ENCODE measurements at regions not wholly inside any gene's neighbourhood (a gene's known extent, or its start where the extent isn't known, plus 50 kb on each side); places are given as distances from the start of the nearest gene placed in this dataset.
A peak's percentile ranks its signal among the peaks of the same experiment; 100 is the strongest.

DNA sequence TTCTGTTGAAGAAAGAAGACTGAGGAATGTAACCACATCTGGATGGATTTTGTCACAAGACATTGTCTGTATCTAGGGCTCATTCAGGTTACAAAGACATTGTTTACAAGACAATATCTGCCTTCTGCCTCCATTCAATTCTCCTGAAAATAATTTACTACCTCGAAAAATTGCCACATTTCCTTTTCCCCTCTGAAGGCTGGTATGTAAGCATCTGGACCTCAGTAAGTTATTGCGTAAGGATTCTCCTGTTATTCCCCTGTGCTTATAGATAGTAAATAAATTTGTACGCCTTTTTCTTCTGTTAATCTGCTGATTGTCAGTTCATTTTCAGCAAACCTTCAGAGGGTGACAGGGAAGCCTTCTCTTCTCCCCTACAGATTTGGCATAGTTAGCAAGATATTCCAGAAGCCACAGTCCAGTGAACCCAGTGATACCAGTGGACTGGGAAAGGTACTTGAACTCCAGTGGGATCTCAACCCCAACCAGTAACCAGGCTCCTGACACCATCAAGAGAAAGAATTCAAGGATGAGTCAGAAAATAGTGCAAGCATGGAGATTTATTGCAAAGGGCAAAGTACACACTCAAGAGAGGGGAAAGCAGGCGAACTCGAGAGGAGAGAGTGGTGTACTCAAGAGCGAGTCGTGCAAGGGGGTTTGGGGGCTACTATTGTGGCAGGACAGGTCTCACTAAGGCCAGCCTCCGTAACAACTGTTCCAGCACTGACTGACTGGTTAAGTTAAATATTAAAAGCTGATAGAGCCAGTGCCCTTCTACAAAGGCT lies 706.9 kb upstream of the GHITM start:
- H3K18ac ChIP-seq (ENCODE audit: low read length), result no peak overlapping the region
- H3K9me3 ChIP-seq (replicated peaks in 1 of 2; ENCODE audit: control insufficient read depth in 2 of 2, insufficient read depth in 1 of 2, low read depth in 1 of 2, low read length in 2 of 2), result peaks cover 3 to 5% of the 10 kb centered on the region in 2 donors
- H4K8ac ChIP-seq (ENCODE audit: low read depth, low read length), result no peak overlapping the region
- no peak overlapping the region for H3K14ac ChIP-seq (ENCODE audit: low read length)
- no peak overlapping the region for H4K91ac ChIP-seq (ENCODE audit: low read depth, low read length, poor library complexity)
- H2BK120ac ChIP-seq (ENCODE audit: low read depth, low read length), result no peak overlapping the region
- no CpG with 5 or more reads among the region's 8 CpGs for WGBS, 2 donors (ENCODE audit: extremely low coverage in 2 of 2, insufficient read length in 2 of 2, insufficient replicate concordance in 1 of 2)
- no peak overlapping the region for H3K23ac ChIP-seq (ENCODE audit: low read depth, low read length, poor library complexity)
- no peak overlapping the region for H3K9ac ChIP-seq (ENCODE audit: low read depth, low read length, poor library complexity)
- no peak overlapping the region for H2AFZ ChIP-seq (ENCODE audit: low read length)
- no peak overlapping the region for H2BK15ac ChIP-seq (ENCODE audit: low read length)
- DNase-seq (ENCODE audit: low spot score), result no peak
- no peak overlapping the region for H3K4me2 ChIP-seq (ENCODE audit: insufficient read depth, low read length, poor library complexity, severe bottlenecking)
- no peaks in the 10 kb centered on the region for H3K79me1 ChIP-seq (ENCODE audit: low read depth, low read length)
- no peak overlapping the region for H2BK5ac ChIP-seq (ENCODE audit: low read length)
- no peak overlapping the region for H2BK12ac ChIP-seq (ENCODE audit: low read length)
- no peaks in the 10 kb centered on the region for H3K27me3 ChIP-seq (ENCODE audit: control insufficient read depth in 3 of 3, insufficient read depth in 3 of 3, low read depth in 1 of 3, low read length in 3 of 3)
- no peak overlapping the region for H3K4me3 ChIP-seq (ENCODE audit: low read length in 2 of 2)
- H3K4me1 ChIP-seq (ENCODE audit: control insufficient read depth in 2 of 2, insufficient read depth in 1 of 2, low read depth in 1 of 2, low read length in 2 of 2), result no peaks in the 10 kb centered on the region
- no peak overlapping the region for H3K4ac ChIP-seq (ENCODE audit: low read length)
- no peak overlapping the region for H3K27ac ChIP-seq (replicated peaks; ENCODE audit: low read length)
- H2AK5ac ChIP-seq (ENCODE audit: low read depth, low read length), result no peak overlapping the region
- H3K36me3 ChIP-seq (replicated peaks in 1 of 2; ENCODE audit: control insufficient read depth in 2 of 2, insufficient read depth in 2 of 2, low read length in 2 of 2), result no peaks in the 10 kb centered on the region

DNA sequence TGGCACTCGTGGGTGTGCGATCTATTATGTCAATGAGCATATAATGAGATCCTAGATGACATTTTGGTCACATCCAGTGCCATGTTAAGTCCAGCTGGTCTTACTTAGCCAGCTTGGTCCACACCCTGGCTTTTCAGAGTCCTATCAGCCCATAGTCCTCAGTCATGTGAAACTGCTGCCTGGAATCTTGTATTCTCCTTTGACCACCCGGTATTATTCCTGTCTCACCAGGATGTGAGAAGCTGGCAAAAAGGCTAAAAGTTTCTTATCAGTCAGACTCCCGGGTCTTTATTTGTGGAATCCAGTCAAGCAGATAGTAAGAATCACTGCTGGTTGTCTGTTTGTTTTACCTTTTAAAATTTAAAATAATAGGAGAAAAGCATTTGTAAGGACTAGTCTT lies 705.6 kb upstream of the GHITM start:
- no peak overlapping the region for H4K91ac ChIP-seq (ENCODE audit: low read depth, low read length, poor library complexity)
- no peak overlapping the region for H3K27ac ChIP-seq (replicated peaks; ENCODE audit: low read length)
- no peak overlapping the region for H2BK120ac ChIP-seq (ENCODE audit: low read depth, low read length)
- H3K14ac ChIP-seq (ENCODE audit: low read length), result no peak overlapping the region
- no peak overlapping the region for H4K8ac ChIP-seq (ENCODE audit: low read depth, low read length)
- H3K9me3 ChIP-seq (replicated peaks in 1 of 2; ENCODE audit: control insufficient read depth in 2 of 2, insufficient read depth in 1 of 2, low read depth in 1 of 2, low read length in 2 of 2), result peaks cover 3 to 5% of the 10 kb centered on the region in 2 donors
- H2AK5ac ChIP-seq (ENCODE audit: low read depth, low read length), result no peak overlapping the region
- no peaks in the 10 kb centered on the region for H3K36me3 ChIP-seq (replicated peaks in 1 of 2; ENCODE audit: control insufficient read depth in 2 of 2, insufficient read depth in 2 of 2, low read length in 2 of 2)
- H3K4me1 ChIP-seq (ENCODE audit: control insufficient read depth in 2 of 2, insufficient read depth in 1 of 2, low read depth in 1 of 2, low read length in 2 of 2), result no peaks in the 10 kb centered on the region
- no peak overlapping the region for H3K4me2 ChIP-seq (ENCODE audit: insufficient read depth, low read length, poor library complexity, severe bottlenecking)
- peak overlapping the region; percentile 81 for H3K18ac ChIP-seq (ENCODE audit: low read length)
- no CpG with 5 or more reads among the region's 4 CpGs for WGBS, 2 donors (ENCODE audit: extremely low coverage in 2 of 2, insufficient read length in 2 of 2, insufficient replicate concordance in 1 of 2)
- no peak overlapping the region for H2BK12ac ChIP-seq (ENCODE audit: low read length)
- no peaks in the 10 kb centered on the region for H3K27me3 ChIP-seq (ENCODE audit: control insufficient read depth in 3 of 3, insufficient read depth in 3 of 3, low read depth in 1 of 3, low read length in 3 of 3)
- no peaks in the 10 kb centered on the region for H3K79me1 ChIP-seq (ENCODE audit: low read depth, low read length)
- no peak overlapping the region for H2BK15ac ChIP-seq (ENCODE audit: low read length)
- H3K9ac ChIP-seq (ENCODE audit: low read depth, low read length, poor library complexity), result no peak overlapping the region
- no peak for DNase-seq (ENCODE audit: low spot score)
- H3K23ac ChIP-seq (ENCODE audit: low read depth, low read length, poor library complexity), result no peak overlapping the region
- no peak overlapping the region for H2BK5ac ChIP-seq (ENCODE audit: low read length)
- no peak overlapping the region for H3K4ac ChIP-seq (ENCODE audit: low read length)
- no peak overlapping the region for H3K4me3 ChIP-seq (ENCODE audit: low read length in 2 of 2)
- no peak overlapping the region for H2AFZ ChIP-seq (ENCODE audit: low read length)

DNA sequence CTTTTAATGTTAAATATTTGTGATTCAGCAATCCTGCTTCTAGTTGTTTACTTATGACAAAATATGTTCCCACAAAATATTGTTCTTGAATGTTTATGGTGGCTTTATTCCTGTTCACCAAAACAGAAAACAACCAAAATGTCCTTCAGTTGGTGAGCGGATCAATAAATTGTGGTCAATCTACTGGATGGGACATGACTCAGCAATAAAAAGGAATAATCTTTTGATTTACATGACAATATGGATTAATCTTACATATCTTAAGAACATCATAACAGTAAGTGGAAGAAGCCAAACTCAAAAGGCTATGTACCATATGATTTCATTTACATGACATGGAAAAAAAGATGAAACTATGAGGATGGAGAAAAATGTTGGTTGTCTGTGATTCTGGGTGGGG lies 691.3 kb upstream of the GHITM start:
- Histone ChIP-seq H3K14ac (ENCODE audit: low read length) (no peak overlapping the region), H3K4me3 (ENCODE audit: low read length in 2 of 2) (no peak overlapping the region), H3K79me1 (ENCODE audit: low read depth, low read length) (no peaks in the 10 kb centered on the region), H2BK5ac (ENCODE audit: low read length) (no peak overlapping the region), H4K91ac (ENCODE audit: low read depth, low read length, poor library complexity) (no peak overlapping the region), H3K18ac (ENCODE audit: low read length) (no peak overlapping the region), H2AFZ (ENCODE audit: low read length) (no peak overlapping the region), H2BK120ac (ENCODE audit: low read depth, low read length) (no peak overlapping the region), H3K23ac (ENCODE audit: low read depth, low read length, poor library complexity) (no peak overlapping the region), H3K4me2 (ENCODE audit: insufficient read depth, low read length, poor library complexity, severe bottlenecking) (no peak overlapping the region), H3K4ac (ENCODE audit: low read length) (no peak overlapping the region), H3K4me1 (ENCODE audit: control insufficient read depth in 2 of 2, insufficient read depth in 1 of 2, low read depth in 1 of 2, low read length in 2 of 2) (no peaks in the 10 kb centered on the region), H3K27ac (replicated peaks; ENCODE audit: low read length) (no peak overlapping the region), H3K9ac (ENCODE audit: low read depth, low read length, poor library complexity) (no peak overlapping the region), H4K8ac (ENCODE audit: low read depth, low read length) (no peak overlapping the region), H3K27me3 (ENCODE audit: control insufficient read depth in 3 of 3, insufficient read depth in 3 of 3, low read depth in 1 of 3, low read length in 3 of 3) (no peaks in the 10 kb centered on the region), H2BK15ac (ENCODE audit: low read length) (no peak overlapping the region), H3K36me3 (replicated peaks in 1 of 2; ENCODE audit: control insufficient read depth in 2 of 2, insufficient read depth in 2 of 2, low read length in 2 of 2) (no peaks in the 10 kb centered on the region), H2AK5ac (ENCODE audit: low read depth, low read length) (no peak overlapping the region), H2BK12ac (ENCODE audit: low read length) (no peak overlapping the region), H3K9me3 (replicated peaks in 1 of 2; ENCODE audit: control insufficient read depth in 2 of 2, insufficient read depth in 1 of 2, low read depth in 1 of 2, low read length in 2 of 2) (no peaks in the 10 kb centered on the region)
- no peak for DNase-seq (ENCODE audit: low spot score)
- no CpG with 5 or more reads among the region's 1 CpG for WGBS, 2 donors (ENCODE audit: extremely low coverage in 2 of 2, insufficient read length in 2 of 2, insufficient replicate concordance in 1 of 2)

DNA sequence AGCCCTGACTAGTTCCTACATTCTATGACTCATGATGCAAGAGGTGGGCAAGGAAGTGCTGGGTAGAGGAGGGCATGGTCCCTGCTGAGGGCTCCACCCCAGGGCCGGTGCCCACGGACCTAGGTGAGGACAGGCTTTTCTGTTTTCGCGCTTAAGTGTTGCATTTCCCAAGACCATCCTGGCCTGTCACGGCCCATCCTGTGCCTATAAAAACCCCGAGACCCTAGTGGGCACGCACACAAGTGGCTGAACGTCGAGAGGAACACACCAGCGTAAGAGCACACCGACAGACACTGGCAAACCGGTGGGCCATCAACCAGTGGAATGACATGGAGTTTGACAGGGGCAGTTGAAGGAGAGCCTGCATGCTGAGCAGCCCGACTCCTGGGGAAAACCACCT lies 680.7 kb upstream of the GHITM start:
- Histone ChIP-seq H3K4me1 (ENCODE audit: control insufficient read depth in 2 of 2, insufficient read depth in 1 of 2, low read depth in 1 of 2, low read length in 2 of 2) (no peaks in the 10 kb centered on the region), H4K8ac (ENCODE audit: low read depth, low read length) (no peak overlapping the region), H2BK15ac (ENCODE audit: low read length) (no peak overlapping the region), H3K4ac (ENCODE audit: low read length) (no peak overlapping the region), H3K4me3 (ENCODE audit: low read length in 2 of 2) (no peak overlapping the region), H4K91ac (ENCODE audit: low read depth, low read length, poor library complexity) (no peak overlapping the region), H3K23ac (ENCODE audit: low read depth, low read length, poor library complexity) (no peak overlapping the region), H3K27ac (replicated peaks; ENCODE audit: low read length) (no peak overlapping the region), H3K27me3 (ENCODE audit: control insufficient read depth in 3 of 3, insufficient read depth in 3 of 3, low read depth in 1 of 3, low read length in 3 of 3) (no peaks in the 10 kb centered on the region), H3K9me3 (replicated peaks in 1 of 2; ENCODE audit: control insufficient read depth in 2 of 2, insufficient read depth in 1 of 2, low read depth in 1 of 2, low read length in 2 of 2) (no peaks in the 10 kb centered on the region), H3K36me3 (replicated peaks in 1 of 2; ENCODE audit: control insufficient read depth in 2 of 2, insufficient read depth in 2 of 2, low read length in 2 of 2) (no peaks in the 10 kb centered on the region), H3K4me2 (ENCODE audit: insufficient read depth, low read length, poor library complexity, severe bottlenecking) (no peak overlapping the region), H2BK12ac (ENCODE audit: low read length) (no peak overlapping the region), H3K9ac (ENCODE audit: low read depth, low read length, poor library complexity) (no peak overlapping the region), H2AFZ (ENCODE audit: low read length) (no peak overlapping the region), H3K18ac (ENCODE audit: low read length) (no peak overlapping the region), H3K14ac (ENCODE audit: low read length) (no peak overlapping the region), H2AK5ac (ENCODE audit: low read depth, low read length) (peak overlapping the region; percentile 70), H3K79me1 (ENCODE audit: low read depth, low read length) (no peaks in the 10 kb centered on the region), H2BK5ac (ENCODE audit: low read length) (no peak overlapping the region), H2BK120ac (ENCODE audit: low read depth, low read length) (no peak overlapping the region)
- WGBS, 2 donors (ENCODE audit: extremely low coverage in 2 of 2, insufficient read length in 2 of 2, insufficient replicate concordance in 1 of 2), result no CpG with 5 or more reads among the region's 13 CpGs
- DNase-seq (ENCODE audit: low spot score), result no peak
